ENCODE measurements at regions not wholly inside any gene's neighbourhood (a gene's known extent, or its start where the extent isn't known, plus 50 kb on each side); places are given as distances from the start of the nearest gene placed in this dataset.

- in situ Hi-C loops (cut with MboI) (no loop called here), intact Hi-C loops (cut with micrococcal nuclease; ENCODE audit: unreplicated experiment) (no loop called here)
- ChIA-PET RAD21 (ENCODE audit: unreplicated experiment) (no interaction called here), CTCF (no interaction called here), POLR2A (no interaction called here), SMC1A (ENCODE audit: uncharacterized antibody, unreplicated experiment) (no interaction called here)
- H3K4me1 ChIP-seq (ENCODE audit: control insufficient read depth, insufficient read depth, low read length), result no peaks in the 10 kb centered on the region
- BruUV-seq (replicated peaks), result no TSS peak
- no peaks in the 10 kb centered on the region for H3K36me3 ChIP-seq (ENCODE audit: control insufficient read depth in 2 of 2, insufficient read depth in 2 of 2, low read length in 1 of 2)
- WGBS (ENCODE audit: insufficient coverage, insufficient replicate concordance, low lambda C conversion rate, missing lambda C conversion rate), result 25% methylated on average over 4 of the region's 4 CpGs
- no peak overlapping the region for H2AFZ ChIP-seq (ENCODE audit: control insufficient read depth, low read depth, low read length)
- ATAC-seq (no peak), DNase-seq (ENCODE audit: low read depth, low spot score) (no peak), FAIRE-seq (no peak)
- H3K27me3 ChIP-seq (replicated peaks in 1 of 2; ENCODE audit: control insufficient read depth in 2 of 2, insufficient read depth in 2 of 2, low read length in 1 of 2), result peaks cover 0 to 2% of the 10 kb centered on the region in 2 experiments; a peak in 1 of 4 replicates
- H3K79me2 ChIP-seq (ENCODE audit: control insufficient read depth, insufficient read depth, low read length), result no peaks in the 10 kb centered on the region
- TF ChIP-seq SKIL (IDR thresholded peaks at IDR 0.05; ENCODE audit: low read depth, poor library complexity, severe bottlenecking) (no peak), NFIC (IDR thresholded peaks at IDR 0.05; ENCODE audit: low read depth, low read length) (no peak), SMC3 (IDR thresholded peaks at IDR 0.05; ENCODE audit: borderline replicate concordance, low read length) (no peak), SMARCA5 (IDR thresholded peaks at IDR 0.05) (no peak), ESRRA (IDR thresholded peaks at IDR 0.05; ENCODE audit: low read length) (no peak), IRF4 (IDR thresholded peaks at IDR 0.05; ENCODE audit: low read depth, low read length) (no peak), MTA3 (IDR thresholded peaks at IDR 0.05; ENCODE audit: borderline replicate concordance, low read length) (no peak), ATF2 (IDR thresholded peaks at IDR 0.05; ENCODE audit: low read length) (no peak), TCF3 (IDR thresholded peaks at IDR 0.05; ENCODE audit: borderline replicate concordance, insufficient read depth, low read depth, low read length) (no peak), ZNF592 (IDR thresholded peaks at IDR 0.05) (no peak)
- H3K27ac ChIP-seq (ENCODE audit: control insufficient read depth, insufficient read depth), result no peak overlapping the region
- H4K20me1 ChIP-seq (ENCODE audit: control insufficient read depth, insufficient read depth), result no peaks in the 10 kb centered on the region
- no peaks in the 10 kb centered on the region for H3K9me3 ChIP-seq (replicated peaks; ENCODE audit: control insufficient read depth, insufficient read depth, low read length)
- H3K4me2 ChIP-seq (ENCODE audit: control insufficient read depth, insufficient read depth), result no peak overlapping the region
- H3K4me3 ChIP-seq, result no peak overlapping the region
- H3K9ac ChIP-seq (ENCODE audit: control insufficient read depth, insufficient read depth, low read length), result no peak overlapping the region
Observed at GRCh38 chr2:55993685-55994084, 70.1 kb upstream of the EFEMP1 start.

Measured in GM12878 (cell line).